Right cardiac atrium (tissue), 5 donors: ENCODE measurements at regions not wholly inside any gene's neighbourhood (a gene's known extent, or its start where the extent isn't known, plus 50 kb on each side); places are given as distances from the start of the nearest gene placed in this dataset.
A peak's percentile ranks its signal among the peaks of the same experiment; 100 is the strongest.

ENCODE experiments used
- ATAC-seq, 2 donors: fragments of 200-7000 bp; cut with Tn5 transposase; one replicate each; pipeline versions ENCODE4 v1.8.0 to v1.9.1; 2020; ENCODE audit warnings: moderate library complexity in 2 of 2, mild to moderate bottlenecking in 1 of 2
- DNase-seq, 3 donors: peaks; one replicate each; pipeline ENCODE4 v3.0.0-alpha.2; 2020
- H3K27ac ChIP-seq: one replicate; pipeline ENCODE4 v1.5.1; 2013; ENCODE audit warnings: mild to moderate bottlenecking, low read length, control low read depth, moderate library complexity
- H3K27me3 ChIP-seq: one replicate; pipeline ENCODE4 v1.6.1; 2013; ENCODE audit not compliant: control insufficient read depth, insufficient read depth
- H3K4me1 ChIP-seq: one replicate; pipeline ENCODE4 v1.6.1; 2013; ENCODE audit warnings: low read length; ENCODE audit not compliant: control insufficient read depth, insufficient read depth
- H3K4me3 ChIP-seq: one replicate; pipeline ENCODE4 v1.5.1; 2013; ENCODE audit warnings: low read length, control low read depth
- H3K9me3 ChIP-seq: one replicate; pipeline ENCODE4 v1.6.1; 2013; ENCODE audit warnings: low read length; ENCODE audit not compliant: control insufficient read depth
- WGBS: extraction: QIAGEN DNeasy Blood & Tissue Kit; methylation state at CpG from one replicate; pipeline ENCODE4 v1.1.7; 2013; 5-methylcytosine and 5-hydroxymethylcytosine counted together
- intact Hi-C, 4 donors: fragments of 100-400 bp; cut with DNase I; formaldehyde crosslinking; loops; one replicate each; pipeline versions ENCODE4 v1.11.0 to v1.14.0; 2022 to 2023
- donor health status: healthy with polysubstance abuse.
- donor health status: DM: no; HTN: yes; CAD: no.
- donor health status: DM: no; HTN: no; CAD: no.
- donor health status: DM: no; HTN: yes; CAD: no; lungs with severe emphysema.
- donor health status: DM: yes; HTN: yes; CAD: no.

DNA sequence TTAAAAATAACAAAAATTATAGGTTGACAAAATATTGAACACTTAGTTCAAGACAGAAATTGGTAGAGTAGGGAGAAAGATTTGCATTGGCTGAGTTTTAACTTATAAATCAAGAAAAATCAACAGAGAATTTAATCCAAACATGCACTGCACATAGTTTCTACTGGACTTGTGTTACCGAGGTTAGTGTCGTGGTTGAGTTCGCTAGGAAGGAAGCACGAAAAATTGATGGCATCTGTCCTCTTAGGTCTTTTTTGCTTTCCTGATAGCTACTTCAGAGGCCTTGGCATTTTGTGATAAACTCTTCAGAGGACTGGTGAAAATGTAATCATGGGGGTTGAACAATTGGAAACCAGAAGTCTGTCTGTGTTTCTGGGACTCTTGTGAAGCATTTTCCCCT lies 392.9 kb downstream of the NUAK1 start:
- ATAC-seq = no peak
- WGBS = 96% methylated on average over 4 of the region's 4 CpGs
- no peak for DNase-seq
- Histone ChIP-seq H3K4me1 (peaks cover 14% of the 10 kb centered on the region), H3K27me3 (no peaks in the 10 kb centered on the region), H3K4me3 (no peak overlapping the region), H3K9me3 (no peaks in the 10 kb centered on the region), H3K27ac (no peak overlapping the region)
- intact Hi-C loops = loop anchor here in 1 of 4 donors (10.0 kb wide), 1 partner anchor 389 kb away; the partner anchor contains the start of gene NUAK1

GRCh38 chr12:105748806-105749600 lies 389.8 kb downstream of the NUAK1 start:
- Histone ChIP-seq H3K4me1 (peaks cover 7% of the 10 kb centered on the region), H3K27me3 (no peaks in the 10 kb centered on the region), H3K27ac (no peak overlapping the region), H3K4me3 (no peak overlapping the region), H3K9me3 (no peaks in the 10 kb centered on the region)
- intact Hi-C loops = loop anchor here in 1 of 4 donors (10.0 kb wide), 1 partner anchor 386 kb away; the partner anchor contains the start of gene NUAK1
- peak; percentile 84 to 87 for ATAC-seq
- DNase-seq = peak; percentile 64 to 81 (median 78)
- WGBS = 29% methylated on average over 9 of the region's 9 CpGs

DNA sequence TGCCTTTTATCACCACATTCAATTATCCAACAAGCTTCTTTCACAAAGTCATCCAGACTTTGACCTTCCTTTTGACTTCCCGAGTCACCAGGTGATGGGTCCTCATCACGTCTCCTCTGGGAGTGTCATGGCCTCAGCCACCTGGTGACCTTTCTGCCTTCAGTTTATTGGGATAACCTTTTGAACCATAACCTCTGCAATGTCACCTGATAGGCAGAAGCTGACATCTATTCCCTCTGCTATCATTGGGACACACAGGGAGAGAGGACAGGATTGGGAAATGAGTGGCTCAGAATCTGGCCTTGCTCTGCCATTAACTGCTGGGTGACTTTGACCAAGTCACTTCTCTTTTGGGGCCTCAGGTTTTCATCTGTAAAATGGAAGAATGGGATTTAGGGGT lies 388.7 kb downstream of the NUAK1 start:
- H3K27me3 ChIP-seq = no peaks in the 10 kb centered on the region
- H3K4me1 ChIP-seq = peaks cover 7% of the 10 kb centered on the region
- H3K27ac ChIP-seq = no peak overlapping the region
- H3K9me3 ChIP-seq = no peaks in the 10 kb centered on the region
- WGBS = 95% methylated on average over 2 of the region's 2 CpGs
- ATAC-seq (no peak), DNase-seq (no peak)
- intact Hi-C loops = loop anchor here in 1 of 4 donors (10.0 kb wide), 1 partner anchor 325 kb away; no protein-coding TSS in a partner anchor
- no peak overlapping the region for H3K4me3 ChIP-seq

DNA sequence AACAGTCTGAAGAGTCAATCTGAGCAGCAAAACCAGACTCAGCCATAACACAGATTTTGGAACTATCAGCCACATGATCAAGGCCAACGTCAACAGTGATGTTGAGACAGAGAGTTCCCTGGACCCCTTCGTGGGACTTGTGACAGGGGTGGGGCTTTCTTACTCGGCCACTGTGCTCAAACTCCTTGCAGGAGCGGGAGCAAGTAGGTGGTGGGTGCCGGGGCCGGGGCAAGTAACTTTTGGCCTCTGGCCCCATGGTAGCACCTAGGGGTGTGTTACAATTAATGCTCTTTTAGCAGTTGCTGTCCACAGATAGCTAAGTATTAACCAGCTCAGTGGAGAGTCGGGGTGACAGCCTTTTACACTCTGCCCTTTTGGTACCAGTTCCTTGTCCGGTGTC lies 384.4 kb downstream of the NUAK1 start:
- intact Hi-C loops = loop anchor here in 1 of 4 donors (10.0 kb wide), 1 partner anchor 330 kb away; no protein-coding TSS in a partner anchor
- Histone ChIP-seq H3K4me3 (no peak overlapping the region), H3K4me1 (peaks cover under 1% of the 10 kb centered on the region), H3K9me3 (no peaks in the 10 kb centered on the region), H3K27ac (no peak overlapping the region), H3K27me3 (no peaks in the 10 kb centered on the region)
- WGBS = 90% methylated on average over 8 of the region's 8 CpGs
- no peak for ATAC-seq
- no peak for DNase-seq

GRCh38 chr12:105756961-105757360 lies 381.8 kb downstream of the NUAK1 start:
- H3K4me1 ChIP-seq = no peaks in the 10 kb centered on the region
- ATAC-seq (no peak), DNase-seq (no peak)
- H3K9me3 ChIP-seq = no peaks in the 10 kb centered on the region
- no peak overlapping the region for H3K4me3 ChIP-seq
- no peaks in the 10 kb centered on the region for H3K27me3 ChIP-seq
- WGBS = 83% methylated on average over 4 of the region's 4 CpGs
- intact Hi-C loops = loop anchor here in 1 of 4 donors (10.0 kb wide), 1 partner anchor 332 kb away; no protein-coding TSS in a partner anchor
- H3K27ac ChIP-seq = no peak overlapping the region

DNA sequence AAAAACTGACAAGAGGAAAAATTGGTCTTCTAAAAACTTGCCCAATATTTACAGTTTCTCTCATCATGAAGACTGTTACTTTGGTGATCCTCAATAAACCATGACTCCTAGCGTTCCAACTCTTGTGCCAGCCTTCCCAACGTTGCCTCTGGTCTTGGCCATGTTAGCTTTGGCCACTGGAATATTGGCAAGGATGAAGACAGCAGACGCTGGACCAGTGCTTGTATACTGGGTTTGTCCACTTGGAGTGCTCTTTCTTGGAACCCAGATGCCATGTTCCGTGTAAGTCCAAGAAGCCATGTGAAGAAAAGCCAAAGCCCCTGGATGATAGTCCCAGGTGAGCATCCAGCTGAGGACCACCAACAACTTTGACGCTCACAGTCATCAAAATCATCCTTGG lies 379.6 kb downstream of the NUAK1 start:
- H3K4me1 ChIP-seq = no peaks in the 10 kb centered on the region
- H3K9me3 ChIP-seq = no peaks in the 10 kb centered on the region
- no peak overlapping the region for H3K27ac ChIP-seq
- no peak overlapping the region for H3K4me3 ChIP-seq
- no peak for DNase-seq
- H3K27me3 ChIP-seq = no peaks in the 10 kb centered on the region
- 76% methylated on average over 5 of the region's 5 CpGs for WGBS
- ATAC-seq = no peak
- intact Hi-C loops = loop anchor here in 1 of 4 donors (10.0 kb wide), 1 partner anchor 334 kb away; no protein-coding TSS in a partner anchor

- intact Hi-C loops = no loop called here
- 36% methylated on average over 1 of the region's 1 CpG for WGBS
- peak; percentile 62 to 81 for ATAC-seq
Measured at GRCh38 chr12:105761075-105761474, 377.7 kb downstream of the NUAK1 start.

GRCh38 chr12:105764216-105764835 lies 374.4 kb downstream of the NUAK1 start:
- H3K4me1 ChIP-seq = no peaks in the 10 kb centered on the region
- intact Hi-C loops = no loop called here
- no peak overlapping the region for H3K27ac ChIP-seq
- DNase-seq (no peak), ATAC-seq (no peak)
- 71% methylated on average over 10 of the region's 10 CpGs for WGBS
- no peaks in the 10 kb centered on the region for H3K9me3 ChIP-seq
- no peaks in the 10 kb centered on the region for H3K27me3 ChIP-seq
- H3K4me3 ChIP-seq = no peak overlapping the region

More at GRCh38 chr12:105761075-105761474, 377.7 kb downstream of the NUAK1 start:
- Histone ChIP-seq H3K9me3 (no peaks in the 10 kb centered on the region), H3K27ac (no peak overlapping the region), H3K4me3 (no peak overlapping the region), H3K4me1 (no peaks in the 10 kb centered on the region), H3K27me3 (no peaks in the 10 kb centered on the region)
- DNase-seq = no peak

GRCh38 chr12:105765053-105766014 lies 373.4 kb downstream of the NUAK1 start:
- Histone ChIP-seq H3K4me3 (no peak overlapping the region), H3K4me1 (no peaks in the 10 kb centered on the region), H3K27me3 (no peaks in the 10 kb centered on the region), H3K27ac (no peak overlapping the region), H3K9me3 (no peaks in the 10 kb centered on the region)
- no peak for ATAC-seq
- intact Hi-C loops = no loop called here
- DNase-seq = no peak
- 86% methylated on average over 6 of the region's 6 CpGs for WGBS

GRCh38 chr12:105766029-105766428 lies 372.7 kb downstream of the NUAK1 start:
- WGBS = 84% methylated on average over 4 of the region's 4 CpGs
- no peaks in the 10 kb centered on the region for H3K9me3 ChIP-seq
- H3K4me3 ChIP-seq = no peak overlapping the region
- no peaks in the 10 kb centered on the region for H3K27me3 ChIP-seq
- H3K4me1 ChIP-seq = no peaks in the 10 kb centered on the region
- no peak for ATAC-seq
- DNase-seq = no peak
- intact Hi-C loops = no loop called here
- H3K27ac ChIP-seq = no peak overlapping the region
